Spleen (tissue), 11 donors: ENCODE measurements at regions not wholly inside any gene's neighbourhood (a gene's known extent, or its start where the extent isn't known, plus 50 kb on each side); places are given as distances from the start of the nearest gene placed in this dataset.

ENCODE experiments used
- DNase-seq: peaks from one replicate; pipeline ENCODE4 v3.0.0-alpha.2; 2020
- H3K27ac ChIP-seq, 8 donors: fragments of 200-600 bp; sonication (generic) in 7 of 8; 1 replicate in 4 of 8; 2 replicates in 4 of 8; pipeline versions ENCODE4 v1.5.0 to v1.8.0; 2016 to 2021; ENCODE audit warnings: inconsistent platforms in 4 of 8, mild to moderate bottlenecking in 4 of 8, moderate library complexity in 1 of 8
- H3K27me3 ChIP-seq, 7 donors: fragments of 200-600 bp; sonication (generic) in 6 of 7; replicated peaks in 1 of 7; 1 replicate in 4 of 7; 2 replicates in 3 of 7; pipeline versions ENCODE4 v1.5.0 to v1.8.0; 2016 to 2021; ENCODE audit warnings: inconsistent platforms in 3 of 7, mild to moderate bottlenecking in 1 of 7
- H3K36me3 ChIP-seq, 6 donors: fragments of 200-600 bp; sonication (generic) in 5 of 6; 1 replicate in 4 of 6; 2 replicates in 2 of 6; pipeline versions ENCODE4 v1.5.0 to v1.8.0; 2016 to 2021; ENCODE audit warnings: inconsistent platforms in 2 of 6
- H3K4me1 ChIP-seq, 6 donors: fragments of 200-600 bp; sonication (generic) in 5 of 6; 1 replicate in 3 of 6; 2 replicates in 3 of 6; pipeline versions ENCODE4 v1.5.0 to v1.8.0; 2016 to 2021; ENCODE audit warnings: inconsistent platforms in 3 of 6
- H3K4me3 ChIP-seq, 8 donors: fragments of 200-600 bp; sonication (generic) in 7 of 8; 1 replicate in 4 of 8; 2 replicates in 4 of 8; pipeline versions ENCODE4 v1.5.0 to v1.8.0; 2016 to 2021; ENCODE audit warnings: inconsistent platforms in 4 of 8, mild to moderate bottlenecking in 4 of 8, moderate library complexity in 2 of 8
- H3K9me3 ChIP-seq, 8 donors: fragments of 200-600 bp; sonication (generic) in 7 of 8; 1 replicate in 4 of 8; 2 replicates in 4 of 8; pipeline versions ENCODE4 v1.5.0 to v1.8.0; 2016 to 2021; ENCODE audit warnings: inconsistent platforms in 4 of 8
- POLR2A ChIP-seq, 3 donors: fragments of 450-650 bp; IDR thresholded peaks; one replicate each; pipeline ENCODE4 v1.5.1; 2017; ENCODE audit warnings: antibody characterized with exemption in 3 of 3, mild to moderate bottlenecking in 1 of 3
- POLR2AphosphoS5 ChIP-seq, 3 donors: sonication (generic); formaldehyde crosslinking; IDR thresholded peaks; one replicate each; pipeline ENCODE4 v1.5.1; 2017; ENCODE audit warnings: antibody characterized with exemption in 3 of 3
- WGBS, 5 donors: extraction: QIAGEN DNeasy Blood & Tissue Kit in 3 of 5; methylation state at CpG; one replicate each; pipeline versions ENCODE4 v1.1.5 to v1.1.7; 2013 to 2018; 5-methylcytosine and 5-hydroxymethylcytosine counted together
- intact Hi-C: fragments of 100-400 bp; cut with DNase I; formaldehyde crosslinking; loops from one replicate; pipeline ENCODE4 v1.15.0; 2023; ENCODE audit warnings: low total_unique reads
- TF ChIP-seq, protein P1 (sequence below), 11 experiments: fragments of 200-600 bp in 7 of 11; fragments of 450-650 bp in 4 of 11; sonication (generic) in 4 of 11; IDR thresholded peaks in 8 of 11; conservative IDR thresholded peaks in 3 of 11; 1 replicate in 7 of 11; 2 replicates in 4 of 11; pipeline versions ENCODE4 v1.4.0 to v1.8.0; 2016 to 2021; ENCODE audit warnings: antibody characterized with exemption in 11 of 11, inconsistent platforms in 4 of 11, mild to moderate bottlenecking in 1 of 11
- donor health status: healthy with polysubstance abuse.
- donor health status: DM: no; HTN: no; CAD: no; lungs with moderate emphysema.
- donor health status: DM: no; HTN: no; CAD: no.
- donor health status: Bipolar disorder and iron deficiency.
- donor health status: healthy.
- donor health status: DM: no; HTN: no; CAD: no.
- donor health status: DM: yes; HTN: yes; CAD: no.

DNA sequence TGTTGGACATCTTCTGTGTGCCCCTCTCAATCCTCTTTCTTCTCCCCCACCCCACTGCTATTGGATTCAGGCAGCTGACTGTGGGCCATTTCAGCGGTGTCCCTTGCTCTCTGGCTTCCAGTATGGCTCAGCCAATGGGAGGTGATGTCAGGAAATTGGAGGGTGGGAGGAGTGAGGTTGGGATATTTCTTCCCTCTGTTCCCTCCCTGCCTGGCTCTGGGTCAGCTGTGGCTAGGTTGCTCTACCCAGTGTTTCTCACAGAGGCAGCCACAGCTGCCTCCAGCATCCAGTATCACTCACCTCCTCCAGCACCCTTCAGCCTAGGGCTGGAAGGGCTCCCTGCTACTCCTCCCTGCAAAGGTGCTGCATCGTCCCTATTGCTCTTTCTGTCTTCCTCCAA is 423.5 kb downstream of the MIAT start:
- peaks cover 0 to 9% (median 2%) of the 10 kb centered on the region in 8 donors for H3K9me3 ChIP-seq
- peaks cover 0 to 83% (median 8%) of the 10 kb centered on the region in 7 donors for H3K27me3 ChIP-seq
- no peak overlapping the region for H3K27ac ChIP-seq
- H3K4me3 ChIP-seq = no peak overlapping the region
- WGBS, 5 donors = 46 to 62% (median 51%) methylated on average over 2 of the region's 2 CpGs
- no peak for DNase-seq
- no peaks in the 10 kb centered on the region for H3K4me1 ChIP-seq
- TF ChIP-seq POLR2AphosphoS5 (IDR thresholded peaks at IDR 0.05) (no peak), POLR2A (IDR thresholded peaks at IDR 0.05) (no peak)
- TF ChIP-seq, protein P1, sequence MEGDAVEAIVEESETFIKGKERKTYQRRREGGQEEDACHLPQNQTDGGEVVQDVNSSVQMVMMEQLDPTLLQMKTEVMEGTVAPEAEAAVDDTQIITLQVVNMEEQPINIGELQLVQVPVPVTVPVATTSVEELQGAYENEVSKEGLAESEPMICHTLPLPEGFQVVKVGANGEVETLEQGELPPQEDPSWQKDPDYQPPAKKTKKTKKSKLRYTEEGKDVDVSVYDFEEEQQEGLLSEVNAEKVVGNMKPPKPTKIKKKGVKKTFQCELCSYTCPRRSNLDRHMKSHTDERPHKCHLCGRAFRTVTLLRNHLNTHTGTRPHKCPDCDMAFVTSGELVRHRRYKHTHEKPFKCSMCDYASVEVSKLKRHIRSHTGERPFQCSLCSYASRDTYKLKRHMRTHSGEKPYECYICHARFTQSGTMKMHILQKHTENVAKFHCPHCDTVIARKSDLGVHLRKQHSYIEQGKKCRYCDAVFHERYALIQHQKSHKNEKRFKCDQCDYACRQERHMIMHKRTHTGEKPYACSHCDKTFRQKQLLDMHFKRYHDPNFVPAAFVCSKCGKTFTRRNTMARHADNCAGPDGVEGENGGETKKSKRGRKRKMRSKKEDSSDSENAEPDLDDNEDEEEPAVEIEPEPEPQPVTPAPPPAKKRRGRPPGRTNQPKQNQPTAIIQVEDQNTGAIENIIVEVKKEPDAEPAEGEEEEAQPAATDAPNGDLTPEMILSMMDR (IDR thresholded peaks at IDR 0.05 in 8 of 11, conservative IDR thresholded peaks at IDR 0.05 in 3 of 11) = no peak
- H3K36me3 ChIP-seq = no peaks in the 10 kb centered on the region
- intact Hi-C loops = no loop called here

DNA sequence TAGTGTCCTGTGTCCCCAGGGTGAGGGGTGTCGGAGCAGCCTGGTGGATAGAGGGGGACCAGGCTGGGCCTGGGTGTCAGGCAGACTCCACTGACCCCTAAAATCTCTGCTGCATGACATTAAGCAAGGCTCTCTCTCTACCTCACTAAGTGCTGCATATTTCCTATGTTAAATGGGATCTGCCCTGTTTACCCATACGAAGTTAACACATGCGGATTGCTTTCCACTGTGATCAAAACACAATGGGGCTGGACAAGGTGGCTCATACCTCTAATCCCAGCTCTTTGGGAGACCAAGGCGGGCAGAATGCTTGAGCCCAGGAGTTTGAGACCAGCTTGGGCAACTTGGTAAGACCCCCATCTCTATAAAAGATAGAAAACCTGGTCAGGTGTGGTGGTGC is 426.2 kb downstream of the MIAT start:
- no peak for DNase-seq
- peaks cover 0 to 89% (median 9%) of the 10 kb centered on the region in 7 donors for H3K27me3 ChIP-seq
- TF ChIP-seq, protein P1 (IDR thresholded peaks at IDR 0.05 in 8 of 11, conservative IDR thresholded peaks at IDR 0.05 in 3 of 11) = no peak
- no peak for TF ChIP-seq POLR2AphosphoS5 (IDR thresholded peaks at IDR 0.05)
- H3K27ac ChIP-seq = no peak overlapping the region
- H3K4me3 ChIP-seq = no peak overlapping the region
- 79 to 87% (median 84%) methylated on average over 4 of the region's 4 CpGs for WGBS, 5 donors
- intact Hi-C loops = no loop called here
- no peaks in the 10 kb centered on the region for H3K36me3 ChIP-seq
- H3K9me3 ChIP-seq = peaks cover 0 to 10% (median 3%) of the 10 kb centered on the region in 8 donors
- no peaks in the 10 kb centered on the region for H3K4me1 ChIP-seq

DNA sequence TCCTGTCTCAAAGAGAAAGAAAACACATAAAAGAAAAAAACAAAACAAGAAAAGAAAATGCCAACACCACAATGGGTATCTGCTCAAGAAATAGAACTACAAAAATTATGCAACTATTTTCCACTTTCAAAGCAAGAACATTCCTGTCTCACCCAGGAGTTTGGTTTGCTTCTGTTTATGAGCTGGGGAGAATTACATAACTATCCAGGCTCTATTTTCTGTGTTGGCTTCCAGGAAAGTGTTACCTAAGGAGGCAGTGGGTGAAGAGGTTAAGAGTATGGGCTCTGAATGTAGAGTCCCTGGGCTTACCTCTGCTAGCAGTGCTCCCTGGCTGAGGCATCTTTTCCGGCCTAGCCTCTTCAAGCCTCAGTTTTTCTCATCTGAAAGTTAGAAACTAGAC is 426.7 kb downstream of the MIAT start:
- no peak for DNase-seq
- Histone ChIP-seq H3K9me3 (peaks cover 0 to 12% (median 3%) of the 10 kb centered on the region in 8 donors), H3K4me1 (no peaks in the 10 kb centered on the region), H3K36me3 (no peaks in the 10 kb centered on the region), H3K27ac (no peak overlapping the region), H3K4me3 (no peak overlapping the region), H3K27me3 (peaks cover 0 to 89% (median 9%) of the 10 kb centered on the region in 7 donors)
- TF ChIP-seq, protein P1 (IDR thresholded peaks at IDR 0.05 in 8 of 11, conservative IDR thresholded peaks at IDR 0.05 in 3 of 11) = no peak
- TF ChIP-seq POLR2AphosphoS5 (IDR thresholded peaks at IDR 0.05) (no peak), POLR2A (IDR thresholded peaks at IDR 0.05) (no peak)
- intact Hi-C loops = no loop called here
- 75 to 93% (median 83%) methylated on average over 1 of the region's 1 CpG for WGBS, 5 donors

DNA sequence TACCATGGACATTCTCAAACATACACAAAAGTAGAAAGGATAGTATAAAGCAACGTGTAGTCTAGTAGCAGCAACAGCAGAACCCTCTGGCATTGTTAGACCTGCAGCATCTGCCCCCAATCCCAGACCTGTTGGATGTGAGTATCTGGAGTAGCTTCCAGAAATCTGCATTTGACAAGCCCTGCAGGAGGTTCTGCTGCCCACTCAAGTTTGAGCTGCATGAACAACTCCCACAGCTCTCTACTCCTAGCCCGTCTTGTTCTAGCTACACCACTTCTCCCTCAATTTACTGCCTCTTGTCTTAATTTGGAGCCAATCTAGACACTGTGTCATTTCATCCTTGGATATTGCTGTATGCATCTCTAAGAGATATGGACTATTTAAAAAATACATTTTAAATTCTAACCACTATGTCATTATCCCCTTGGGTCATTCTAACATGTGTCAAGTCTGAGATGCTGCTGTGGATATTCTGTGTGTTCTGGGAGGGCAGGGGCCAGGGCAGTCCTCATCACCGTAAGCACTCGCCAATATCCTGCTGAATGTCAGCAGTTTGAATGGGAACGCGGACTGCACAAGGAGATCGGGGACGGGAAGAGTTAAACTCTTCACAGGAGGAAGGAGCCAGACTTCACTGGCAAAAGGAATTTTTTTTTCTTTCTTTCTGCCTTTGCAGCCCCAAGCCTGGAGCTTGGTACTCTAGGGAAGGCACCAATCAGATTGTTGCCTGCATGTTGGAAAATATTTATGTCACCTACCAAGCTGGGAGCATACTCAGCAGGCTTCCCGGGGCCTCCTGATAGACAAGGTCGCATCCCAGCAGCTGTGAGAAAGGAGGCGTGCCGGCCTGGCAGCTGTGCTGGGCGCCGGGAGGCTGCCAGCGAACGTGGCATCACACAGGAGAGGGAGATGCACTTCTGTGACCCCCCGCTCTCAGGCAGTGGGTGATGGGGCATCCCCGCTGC is 429.0 kb downstream of the MIAT start:
- no peak overlapping the region for H3K27ac ChIP-seq
- H3K27me3 ChIP-seq = peaks cover 0 to 89% (median 9%) of the 10 kb centered on the region in 7 donors
- intact Hi-C loops = no loop called here
- no peaks in the 10 kb centered on the region for H3K4me1 ChIP-seq
- no peak overlapping the region for H3K4me3 ChIP-seq
- peaks cover 0 to 12% (median 3%) of the 10 kb centered on the region in 8 donors for H3K9me3 ChIP-seq
- no peaks in the 10 kb centered on the region for H3K36me3 ChIP-seq
- TF ChIP-seq, protein P1 (IDR thresholded peaks at IDR 0.05 in 8 of 11, conservative IDR thresholded peaks at IDR 0.05 in 3 of 11) = no peak
- TF ChIP-seq POLR2A (IDR thresholded peaks at IDR 0.05) (no peak), POLR2AphosphoS5 (IDR thresholded peaks at IDR 0.05) (no peak)
- WGBS, 5 donors = 34 to 46% (median 36%) methylated on average over 16 to 18 of the region's 18 CpGs
- DNase-seq = no peak
